Sigmoid colon (tissue), 4 donors: ENCODE measurements at regions not wholly inside any gene's neighbourhood (a gene's known extent, or its start where the extent isn't known, plus 50 kb on each side); places are given as distances from the start of the nearest gene placed in this dataset.

Source experiments
- EP300 ChIP-seq, 4 donors: sonication (generic); formaldehyde crosslinking; IDR thresholded peaks; one replicate each; pipeline ENCODE4 v1.6.1; 2017; ENCODE audit warnings: antibody characterized with exemption in 4 of 4
- POLR2A ChIP-seq, 2 donors: fragments of 450-650 bp; IDR thresholded peaks; one replicate each; pipeline ENCODE4 v1.6.1; 2016; ENCODE audit warnings: antibody characterized with exemption in 2 of 2, mild to moderate bottlenecking in 2 of 2, moderate library complexity in 2 of 2
- POLR2AphosphoS5 ChIP-seq, 4 donors: sonication (generic); formaldehyde crosslinking; IDR thresholded peaks; one replicate each; pipeline ENCODE4 v1.6.1; 2017; ENCODE audit warnings: antibody characterized with exemption in 4 of 4
- TF ChIP-seq, protein P1 (sequence below), 4 experiments: fragments of 450-650 bp in 3 of 4; fragments of 200-600 bp in 1 of 4; IDR thresholded peaks; one replicate each; pipeline ENCODE4 v1.5.1; 2016 to 2019; ENCODE audit warnings: antibody characterized with exemption in 4 of 4, mild to moderate bottlenecking in 3 of 4, moderate library complexity in 2 of 4

DNA sequence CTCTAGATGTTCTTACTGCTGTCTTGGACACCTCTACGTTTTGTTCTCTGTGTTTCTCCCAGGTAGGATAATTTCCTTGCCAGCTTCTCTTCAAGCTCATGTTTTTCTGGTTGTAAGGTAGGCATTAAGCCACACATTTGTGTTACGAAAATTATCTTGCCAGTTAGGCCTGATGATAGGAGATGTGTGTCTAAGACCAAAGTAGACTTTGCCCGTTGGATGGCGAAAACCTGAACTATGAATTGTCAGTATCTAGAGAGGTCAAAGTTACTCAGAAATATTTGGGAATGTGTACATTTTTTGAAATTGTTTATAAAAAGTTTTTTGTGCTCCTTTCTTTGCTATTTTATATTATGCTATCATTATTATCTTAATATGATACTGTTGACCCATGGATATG lies 72.8 kb downstream of the FHIP1A start:
- TF ChIP-seq, protein P1, sequence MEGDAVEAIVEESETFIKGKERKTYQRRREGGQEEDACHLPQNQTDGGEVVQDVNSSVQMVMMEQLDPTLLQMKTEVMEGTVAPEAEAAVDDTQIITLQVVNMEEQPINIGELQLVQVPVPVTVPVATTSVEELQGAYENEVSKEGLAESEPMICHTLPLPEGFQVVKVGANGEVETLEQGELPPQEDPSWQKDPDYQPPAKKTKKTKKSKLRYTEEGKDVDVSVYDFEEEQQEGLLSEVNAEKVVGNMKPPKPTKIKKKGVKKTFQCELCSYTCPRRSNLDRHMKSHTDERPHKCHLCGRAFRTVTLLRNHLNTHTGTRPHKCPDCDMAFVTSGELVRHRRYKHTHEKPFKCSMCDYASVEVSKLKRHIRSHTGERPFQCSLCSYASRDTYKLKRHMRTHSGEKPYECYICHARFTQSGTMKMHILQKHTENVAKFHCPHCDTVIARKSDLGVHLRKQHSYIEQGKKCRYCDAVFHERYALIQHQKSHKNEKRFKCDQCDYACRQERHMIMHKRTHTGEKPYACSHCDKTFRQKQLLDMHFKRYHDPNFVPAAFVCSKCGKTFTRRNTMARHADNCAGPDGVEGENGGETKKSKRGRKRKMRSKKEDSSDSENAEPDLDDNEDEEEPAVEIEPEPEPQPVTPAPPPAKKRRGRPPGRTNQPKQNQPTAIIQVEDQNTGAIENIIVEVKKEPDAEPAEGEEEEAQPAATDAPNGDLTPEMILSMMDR (IDR thresholded peaks at IDR 0.05) = no peak
- TF ChIP-seq POLR2AphosphoS5 (IDR thresholded peaks at IDR 0.05) (no peak), POLR2A (IDR thresholded peaks at IDR 0.05) (no peak), EP300 (IDR thresholded peaks at IDR 0.05) (no peak)
